HG02870 (cell line): ENCODE measurements at regions not wholly inside any gene's neighbourhood (a gene's known extent, or its start where the extent isn't known, plus 50 kb on each side); places are given as distances from the start of the nearest gene placed in this dataset.

Experiments
- ATAC-seq: cut with Tn5 transposase; IDR thresholded peaks from one replicate; pipeline ENCODE4 v1.9.1; 2021; ENCODE audit warnings: mild to moderate bottlenecking, moderate library complexity; ENCODE audit not compliant: unreplicated experiment

GRCh38 chr3:148128136-148128535 lies 569.6 kb upstream of the AGTR1 start:
- ATAC-seq, result no peak

- ATAC-seq, result no peak
Observed at GRCh38 chr3:148131990-148132638, 565.6 kb upstream of the AGTR1 start.

DNA sequence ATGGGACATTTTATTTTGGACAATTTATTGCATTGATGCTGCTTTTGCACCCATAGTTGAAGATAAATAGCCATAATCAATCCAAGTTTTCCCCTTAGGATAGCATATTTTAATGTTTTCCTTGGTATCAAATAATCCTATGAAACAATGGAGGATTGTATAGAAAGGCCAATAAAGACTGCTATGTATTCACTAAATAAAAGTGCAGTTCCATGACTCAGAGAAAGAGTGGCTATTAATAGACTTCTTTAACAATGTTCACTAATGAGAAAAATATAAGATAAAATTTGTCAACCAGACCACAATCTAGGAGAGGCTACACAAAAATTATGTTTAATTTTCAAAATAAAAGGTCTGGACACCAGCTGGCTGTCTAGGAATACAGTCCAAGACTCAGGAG lies 560.9 kb upstream of the AGTR1 start:
- ATAC-seq, result no peak

DNA sequence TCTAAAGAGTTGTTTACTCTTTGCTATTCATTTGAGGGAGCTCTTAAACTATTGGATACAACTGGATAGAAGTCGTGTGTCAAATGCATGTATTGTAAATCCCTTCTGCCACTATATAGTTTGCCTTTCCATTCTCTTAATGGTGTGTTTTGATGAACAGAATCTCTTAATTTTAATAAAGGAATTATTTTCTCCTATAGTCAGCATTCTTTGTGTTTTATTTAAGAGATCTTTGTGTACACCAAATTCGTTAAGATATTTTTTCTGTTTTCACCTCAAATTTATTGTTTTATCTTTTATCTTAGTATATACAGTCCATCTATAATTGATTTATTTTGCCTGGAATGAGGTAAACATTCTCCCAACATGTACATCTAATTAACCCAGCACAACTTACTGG lies 551.5 kb upstream of the AGTR1 start:
- ATAC-seq, result no peak

- no peak for ATAC-seq
Observed at GRCh38 chr3:148146947-148147826, 550.5 kb upstream of the AGTR1 start.

- ATAC-seq, result no peak
Observed at GRCh38 chr3:148147903-148148302, 549.8 kb upstream of the AGTR1 start.

GRCh38 chr3:148149556-148149955 lies 548.1 kb upstream of the AGTR1 start:
- ATAC-seq, result no peak

DNA sequence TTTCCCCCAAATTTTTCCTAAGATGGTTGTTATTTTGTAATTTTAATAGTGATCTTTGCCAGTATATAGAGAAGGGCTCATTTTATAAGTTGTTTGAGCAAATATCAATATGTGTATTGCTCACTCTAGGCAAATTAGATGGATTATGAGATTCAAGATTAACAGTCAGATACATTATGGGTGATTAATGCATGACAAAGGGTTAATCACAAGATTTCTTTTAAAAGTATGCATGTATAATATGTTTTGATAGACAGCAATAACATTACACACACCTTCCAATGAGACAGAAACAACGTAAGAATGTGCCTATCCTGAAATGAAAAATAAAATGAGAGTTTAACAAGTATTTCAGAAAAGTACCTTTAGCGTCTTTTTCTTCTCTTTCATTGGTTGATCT lies 547.6 kb upstream of the AGTR1 start:
- ATAC-seq, result no peak

DNA sequence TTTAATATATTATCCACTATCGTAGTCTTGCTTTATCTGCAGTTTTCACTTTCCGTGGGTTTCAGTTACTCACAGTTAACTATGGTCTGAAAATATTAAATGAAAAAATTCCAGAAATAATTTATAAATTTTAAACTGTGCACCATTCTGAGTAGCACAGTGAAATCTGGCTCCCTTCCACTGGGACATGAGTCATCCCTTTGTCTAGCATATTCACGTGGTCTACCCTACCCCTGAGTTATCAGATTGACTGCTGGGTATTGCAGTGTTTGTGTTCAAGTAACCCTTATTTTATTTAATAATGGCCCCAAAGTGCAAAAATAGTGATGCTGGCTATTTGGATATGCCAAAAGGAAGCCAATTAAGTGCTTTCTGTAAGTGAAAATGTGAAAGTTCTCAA lies 539.5 kb upstream of the AGTR1 start:
- ATAC-seq, result no peak

GRCh38 chr3:148162132-148162531 lies 535.6 kb upstream of the AGTR1 start:
- no peak for ATAC-seq

DNA sequence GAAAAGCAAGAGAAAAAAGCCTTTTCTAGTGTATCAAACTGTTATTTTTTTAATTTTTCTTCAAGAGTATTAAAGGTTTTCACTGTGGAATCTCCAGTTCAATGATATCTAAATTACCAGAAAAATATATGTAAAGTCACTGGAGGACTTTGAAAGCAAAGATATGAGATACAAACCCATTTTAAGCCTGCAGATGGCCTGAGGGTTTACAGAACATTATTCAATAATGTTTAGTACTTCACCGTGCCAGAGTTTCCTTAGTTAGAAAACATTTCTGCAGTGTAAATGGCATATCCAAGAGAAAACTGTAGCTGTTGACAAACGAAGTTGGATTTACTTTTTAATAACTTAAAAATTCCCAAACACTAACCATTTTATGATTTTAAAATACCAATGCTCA lies 529.4 kb upstream of the AGTR1 start:
- no peak for ATAC-seq

DNA sequence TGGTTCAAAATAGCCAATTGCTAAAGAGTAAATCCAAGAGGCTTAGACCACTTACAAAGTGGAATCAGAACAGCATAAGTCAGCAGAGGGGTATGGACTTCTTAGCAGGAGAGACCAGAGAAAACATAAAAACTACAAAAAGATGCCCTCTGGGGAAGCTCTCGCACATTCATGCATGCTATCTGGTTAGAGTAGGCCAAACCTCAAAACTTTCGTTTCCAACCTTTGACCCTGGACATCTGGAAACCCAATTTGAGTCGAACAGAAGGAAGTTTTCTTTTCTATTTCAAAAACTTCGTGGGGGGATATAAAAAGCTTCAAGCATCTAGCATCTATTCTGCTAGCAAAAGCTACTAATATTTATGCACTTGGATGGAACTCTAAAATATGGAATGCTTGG lies 523.9 kb upstream of the AGTR1 start:
- ATAC-seq, result no peak

GRCh38 chr3:148175214-148175613 lies 522.5 kb upstream of the AGTR1 start:
- no peak for ATAC-seq

DNA sequence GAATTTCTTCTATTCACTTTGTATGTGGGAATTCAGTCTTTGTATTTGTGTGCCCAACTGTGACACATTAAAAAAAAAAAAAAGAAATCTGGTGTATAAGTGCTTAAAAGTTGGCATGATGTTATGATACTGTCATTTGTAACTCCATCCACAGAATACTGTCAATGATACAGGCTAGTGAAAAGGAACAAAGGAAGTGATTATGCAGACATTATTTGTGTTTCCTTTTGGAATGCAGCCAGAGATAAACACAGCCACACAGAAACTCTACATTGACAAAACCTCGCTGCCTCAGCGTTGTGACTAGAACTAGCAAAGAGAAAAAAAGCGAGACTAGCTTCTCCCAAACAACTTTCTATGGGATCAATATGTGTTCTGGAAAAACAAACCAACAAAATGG lies 519.2 kb upstream of the AGTR1 start:
- no peak for ATAC-seq

- no peak for ATAC-seq
Observed at GRCh38 chr3:148184798-148185197, 512.9 kb upstream of the AGTR1 start.

GRCh38 chr3:148186881-148187280 lies 510.8 kb upstream of the AGTR1 start:
- no peak for ATAC-seq

GRCh38 chr3:148187296-148187695 lies 510.4 kb upstream of the AGTR1 start:
- no peak for ATAC-seq

DNA sequence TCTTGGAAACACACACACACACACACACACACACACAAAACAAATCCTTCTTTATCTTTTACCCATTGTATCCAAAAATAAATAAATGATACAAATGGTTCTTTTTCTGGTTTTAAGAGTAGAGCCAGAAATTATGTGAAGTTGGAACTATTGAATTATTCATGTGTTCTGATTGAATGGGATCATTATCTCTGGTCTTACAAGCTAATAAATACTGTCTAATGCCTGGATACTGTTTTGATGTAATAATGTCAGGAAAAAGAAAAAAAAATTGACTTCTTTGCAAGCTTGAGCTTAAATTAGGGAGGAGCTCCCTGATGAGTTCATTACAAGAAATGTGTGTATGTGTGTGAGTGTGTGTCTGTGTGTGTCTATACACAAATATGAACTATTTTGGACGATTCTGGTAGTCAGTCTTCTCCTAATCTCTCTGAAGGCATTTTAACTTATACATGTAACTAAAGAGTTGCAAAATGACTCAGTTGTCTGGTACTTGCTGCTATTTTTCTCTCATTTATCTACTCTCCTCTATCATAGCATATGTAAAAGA lies 507.2 kb upstream of the AGTR1 start:
- no peak for ATAC-seq

- ATAC-seq, result no peak
Observed at GRCh38 chr3:148191966-148192365, 505.7 kb upstream of the AGTR1 start.

DNA sequence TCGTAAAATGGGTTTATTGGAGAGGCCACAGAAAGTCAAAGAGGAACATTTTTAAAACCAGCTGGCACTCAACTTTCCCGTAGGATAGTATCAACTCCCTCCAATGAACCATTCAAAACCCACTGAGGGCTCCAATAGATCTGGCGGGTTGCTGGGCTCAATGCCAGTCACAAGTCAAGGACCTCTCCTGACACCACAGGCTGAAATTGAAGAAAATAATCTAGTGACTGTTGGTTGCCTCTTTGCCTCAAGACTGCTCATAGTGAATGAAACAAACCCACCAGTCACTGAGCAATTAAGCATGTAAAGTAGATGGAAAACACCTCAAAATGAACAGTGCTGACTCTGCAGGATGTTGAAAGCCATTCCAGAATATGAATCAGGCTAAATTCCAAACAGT lies 500.6 kb upstream of the AGTR1 start:
- ATAC-seq, result no peak

DNA sequence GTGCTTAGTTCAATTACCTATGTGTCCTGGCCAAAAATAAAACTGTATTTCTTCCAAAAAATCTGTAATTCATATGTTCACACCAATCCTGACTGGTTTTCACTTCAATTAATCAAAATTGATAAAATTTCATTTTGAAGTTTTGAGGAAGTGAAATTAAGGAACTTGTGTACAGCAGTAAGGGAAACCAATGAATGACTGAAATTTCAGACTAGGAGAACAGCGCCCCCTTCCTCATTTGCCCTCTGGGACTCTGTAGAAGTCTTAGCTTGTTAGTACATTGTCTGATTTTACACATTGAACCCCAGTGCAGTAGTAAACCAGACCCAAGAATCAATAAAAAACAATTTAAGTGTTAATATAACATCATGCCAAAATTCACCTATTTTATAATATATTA lies 495.3 kb upstream of the AGTR1 start:
- ATAC-seq, result no peak

GRCh38 chr3:148203297-148204010 lies 494.2 kb upstream of the AGTR1 start:
- no peak for ATAC-seq
